HEK293 (cell line): ENCODE measurements at regions not wholly inside any gene's neighbourhood (a gene's known extent, or its start where the extent isn't known, plus 50 kb on each side); places are given as distances from the start of the nearest gene placed in this dataset.

ENCODE experiments used
- ZBTB21 ChIP-seq: fragments of 450-650 bp; formaldehyde crosslinking; IDR thresholded peaks from 2 replicates; pipeline ENCODE4 v1.5.1; 2017; ENCODE audit warnings: missing biosample characterization, missing genetic modification characterization
- ZNF138 ChIP-seq: fragments of 450-650 bp; formaldehyde crosslinking; IDR thresholded peaks from 2 replicates; pipeline ENCODE4 v1.5.1; 2016; ENCODE audit warnings: missing biosample characterization, missing genetic modification characterization, borderline replicate concordance
- ZNF585B ChIP-seq: fragments of 450-650 bp; formaldehyde crosslinking; IDR thresholded peaks from 2 replicates; pipeline ENCODE4 v1.5.1; 2016; ENCODE audit warnings: missing biosample characterization, missing genetic modification characterization
- TF ChIP-seq, protein P1 (sequence below): fragments of 450-650 bp; IDR thresholded peaks from 2 replicates; pipeline ENCODE4 v1.5.1; 2018; ENCODE audit warnings: missing biosample characterization, missing genetic modification characterization
- TF ChIP-seq, protein P2 (sequence below): fragments of 450-650 bp; formaldehyde crosslinking; IDR thresholded peaks from 2 replicates; pipeline ENCODE4 v1.5.1; 2016; ENCODE audit warnings: missing biosample characterization, missing genetic modification characterization

DNA sequence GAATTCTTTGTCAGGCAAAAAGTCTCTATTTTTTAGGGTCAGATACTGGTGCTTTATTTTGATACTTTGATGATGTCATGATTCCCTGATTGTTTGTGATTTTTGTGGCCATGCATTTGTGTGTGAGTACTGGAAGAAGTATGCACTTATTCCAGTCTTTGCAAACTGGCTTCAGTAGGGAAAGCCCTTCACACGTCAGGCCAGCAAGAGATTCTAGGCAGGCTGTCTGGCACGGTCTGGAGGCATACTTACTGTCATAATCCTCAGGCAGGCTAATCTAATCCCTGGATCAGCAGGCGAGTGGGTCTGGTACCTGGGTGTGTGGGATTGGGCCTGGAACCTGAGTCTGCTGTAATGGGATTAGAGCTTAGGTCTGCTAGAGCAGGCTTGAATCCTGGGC, 391.8 kb upstream of the MMS22L start:
- TF ChIP-seq, protein P1, sequence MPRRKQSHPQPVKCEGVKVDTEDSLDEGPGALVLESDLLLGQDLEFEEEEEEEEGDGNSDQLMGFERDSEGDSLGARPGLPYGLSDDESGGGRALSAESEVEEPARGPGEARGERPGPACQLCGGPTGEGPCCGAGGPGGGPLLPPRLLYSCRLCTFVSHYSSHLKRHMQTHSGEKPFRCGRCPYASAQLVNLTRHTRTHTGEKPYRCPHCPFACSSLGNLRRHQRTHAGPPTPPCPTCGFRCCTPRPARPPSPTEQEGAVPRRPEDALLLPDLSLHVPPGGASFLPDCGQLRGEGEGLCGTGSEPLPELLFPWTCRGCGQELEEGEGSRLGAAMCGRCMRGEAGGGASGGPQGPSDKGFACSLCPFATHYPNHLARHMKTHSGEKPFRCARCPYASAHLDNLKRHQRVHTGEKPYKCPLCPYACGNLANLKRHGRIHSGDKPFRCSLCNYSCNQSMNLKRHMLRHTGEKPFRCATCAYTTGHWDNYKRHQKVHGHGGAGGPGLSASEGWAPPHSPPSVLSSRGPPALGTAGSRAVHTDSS (tag by site-specific recombination), result no peak
- TF ChIP-seq, protein P2, sequence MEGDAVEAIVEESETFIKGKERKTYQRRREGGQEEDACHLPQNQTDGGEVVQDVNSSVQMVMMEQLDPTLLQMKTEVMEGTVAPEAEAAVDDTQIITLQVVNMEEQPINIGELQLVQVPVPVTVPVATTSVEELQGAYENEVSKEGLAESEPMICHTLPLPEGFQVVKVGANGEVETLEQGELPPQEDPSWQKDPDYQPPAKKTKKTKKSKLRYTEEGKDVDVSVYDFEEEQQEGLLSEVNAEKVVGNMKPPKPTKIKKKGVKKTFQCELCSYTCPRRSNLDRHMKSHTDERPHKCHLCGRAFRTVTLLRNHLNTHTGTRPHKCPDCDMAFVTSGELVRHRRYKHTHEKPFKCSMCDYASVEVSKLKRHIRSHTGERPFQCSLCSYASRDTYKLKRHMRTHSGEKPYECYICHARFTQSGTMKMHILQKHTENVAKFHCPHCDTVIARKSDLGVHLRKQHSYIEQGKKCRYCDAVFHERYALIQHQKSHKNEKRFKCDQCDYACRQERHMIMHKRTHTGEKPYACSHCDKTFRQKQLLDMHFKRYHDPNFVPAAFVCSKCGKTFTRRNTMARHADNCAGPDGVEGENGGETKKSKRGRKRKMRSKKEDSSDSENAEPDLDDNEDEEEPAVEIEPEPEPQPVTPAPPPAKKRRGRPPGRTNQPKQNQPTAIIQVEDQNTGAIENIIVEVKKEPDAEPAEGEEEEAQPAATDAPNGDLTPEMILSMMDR (tag by site-specific recombination), result no peak
- no peak for TF ChIP-seq ZNF138
- TF ChIP-seq ZNF585B (tag by site-specific recombination), result no peak
- TF ChIP-seq ZBTB21, result no peak
